HG03565 (cell line): ENCODE measurements at regions not wholly inside any gene's neighbourhood (a gene's known extent, or its start where the extent isn't known, plus 50 kb on each side); places are given as distances from the start of the nearest gene placed in this dataset.
"Not testable (repeated sequence)": the region's sequence is repeated elsewhere in the genome, so short reads cannot be mapped to it uniquely, and the experiment has no call there.

Experiments
- ATAC-seq: cut with Tn5 transposase; IDR thresholded peaks from one replicate; pipeline ENCODE4 v1.9.1; 2021; ENCODE audit warnings: mild to moderate bottlenecking, moderate library complexity; ENCODE audit not compliant: unreplicated experiment

DNA sequence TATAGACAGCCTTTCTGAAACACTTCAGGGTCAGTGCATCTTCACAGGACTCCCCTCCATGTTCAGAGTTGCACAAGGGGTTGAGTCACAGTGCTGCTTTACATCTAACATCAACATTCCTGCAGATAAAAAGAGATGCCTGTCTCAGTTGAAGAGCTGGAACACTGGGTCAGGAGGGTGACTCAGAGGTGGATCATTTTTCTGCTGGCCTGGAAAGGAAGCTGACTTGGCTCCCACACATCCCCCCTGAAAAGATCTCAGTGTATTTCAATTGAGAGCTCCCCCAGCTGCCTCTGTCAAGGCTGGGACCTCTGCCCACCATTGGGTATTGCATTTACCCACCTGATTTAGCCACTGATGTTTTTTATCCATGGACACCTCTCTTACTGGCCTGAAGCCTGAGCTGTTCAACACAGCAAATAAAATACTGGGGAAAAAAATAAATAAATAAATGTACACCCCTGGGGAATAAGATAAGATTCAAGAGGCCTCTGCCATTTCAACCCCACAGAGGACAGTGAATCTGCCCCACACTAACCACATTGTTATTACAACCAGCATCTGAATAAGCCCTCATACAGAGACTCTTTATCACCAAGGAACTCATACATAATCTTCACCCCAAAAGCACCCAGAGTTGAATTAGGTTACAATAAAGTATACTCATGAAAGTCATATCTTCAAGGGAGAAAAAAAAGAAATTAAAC is 716.4 kb downstream of the SEMA5A start:
- ATAC-seq: no peak

DNA sequence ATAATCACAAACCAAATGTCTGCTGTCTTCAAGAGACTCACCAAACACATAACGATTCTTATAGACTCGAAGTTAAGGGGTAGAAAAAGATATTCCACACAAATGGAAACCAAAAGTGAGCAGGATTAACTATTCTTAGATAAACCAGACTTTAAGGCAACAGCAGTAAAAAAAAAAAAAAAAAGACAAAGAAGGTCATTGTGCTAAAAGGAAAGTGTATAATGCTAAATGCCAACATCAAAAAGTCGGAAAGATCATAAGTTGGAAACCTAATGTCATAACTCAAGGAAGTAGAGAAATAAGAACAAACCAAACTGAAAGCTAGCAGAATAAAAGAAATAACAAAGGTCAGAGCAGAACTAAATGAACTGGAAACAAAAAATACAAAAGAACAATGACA is 714.6 kb downstream of the SEMA5A start:
- no peak for ATAC-seq

DNA sequence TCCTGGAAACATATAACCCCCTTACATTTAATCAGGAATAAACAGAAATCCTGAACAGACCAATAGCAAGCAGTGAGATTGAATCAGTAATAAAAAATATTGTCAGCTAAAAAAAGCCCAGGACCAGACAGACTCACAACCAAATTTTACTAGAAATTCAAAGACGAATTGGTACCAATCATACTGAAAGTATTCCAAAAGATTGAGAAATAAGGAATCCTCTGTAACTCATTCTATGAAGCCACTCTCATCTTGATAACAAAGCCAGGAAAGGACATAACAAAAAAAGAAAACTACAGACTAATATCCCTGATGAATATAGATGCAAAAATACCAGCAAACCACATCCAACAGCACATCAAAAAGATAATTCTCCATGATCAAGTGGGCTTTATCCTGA is 714.0 kb downstream of the SEMA5A start:
- no peak for ATAC-seq

DNA sequence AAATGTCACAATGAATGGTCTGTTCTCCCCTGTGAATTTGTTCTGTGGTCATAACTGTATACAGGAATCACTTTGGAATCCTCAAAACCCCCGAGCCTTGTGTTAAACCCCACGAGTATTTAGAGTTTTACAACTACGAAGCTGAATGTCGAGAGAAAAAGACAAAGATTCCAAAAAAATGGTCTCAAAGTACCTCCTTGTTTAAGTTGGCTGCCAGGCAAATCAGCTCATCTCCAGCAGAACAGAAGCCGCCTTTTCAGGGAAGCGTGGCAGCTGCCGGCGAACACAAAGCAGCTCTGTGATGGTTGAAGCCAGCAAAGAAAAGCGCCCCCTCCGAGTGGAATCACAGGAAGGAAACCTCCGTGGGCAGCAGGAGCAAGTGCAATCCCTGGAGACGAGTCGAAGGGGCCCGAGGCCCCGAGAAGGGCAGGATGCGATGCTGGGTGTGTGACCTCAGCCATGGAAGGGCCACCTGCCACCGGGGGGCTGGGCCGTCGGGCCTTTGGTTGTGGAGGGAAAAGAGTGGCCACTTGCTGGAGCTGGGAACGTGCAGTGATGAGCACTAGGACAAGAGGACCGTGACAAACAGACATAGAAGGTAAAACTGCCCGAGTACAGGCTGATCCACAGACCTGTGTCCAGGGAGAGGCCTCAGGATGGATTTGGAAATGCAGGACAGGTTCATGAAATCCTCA is 706.4 kb downstream of the SEMA5A start:
- ATAC-seq: no peak

DNA sequence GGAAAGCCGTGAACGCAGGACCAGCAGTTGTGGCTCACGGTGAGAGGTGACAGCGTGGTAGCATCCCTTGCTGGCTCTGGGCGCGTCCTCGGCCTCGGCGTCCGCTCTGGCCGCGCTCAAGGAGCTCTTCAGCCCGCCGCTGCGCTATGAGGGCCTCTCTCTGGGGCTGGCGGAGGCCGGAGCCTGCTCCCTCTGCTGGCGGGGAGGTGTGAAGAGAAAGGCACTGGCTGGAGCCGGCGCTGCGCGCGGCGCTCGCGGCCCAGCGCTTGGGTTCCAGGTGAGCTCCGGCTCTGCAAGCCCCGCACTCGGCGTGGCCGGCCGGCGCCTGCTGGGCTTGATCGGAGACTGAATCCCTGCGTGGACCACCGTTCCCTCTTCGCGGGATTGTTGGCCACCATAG is 705.6 kb downstream of the SEMA5A start:
- ATAC-seq: no peak

DNA sequence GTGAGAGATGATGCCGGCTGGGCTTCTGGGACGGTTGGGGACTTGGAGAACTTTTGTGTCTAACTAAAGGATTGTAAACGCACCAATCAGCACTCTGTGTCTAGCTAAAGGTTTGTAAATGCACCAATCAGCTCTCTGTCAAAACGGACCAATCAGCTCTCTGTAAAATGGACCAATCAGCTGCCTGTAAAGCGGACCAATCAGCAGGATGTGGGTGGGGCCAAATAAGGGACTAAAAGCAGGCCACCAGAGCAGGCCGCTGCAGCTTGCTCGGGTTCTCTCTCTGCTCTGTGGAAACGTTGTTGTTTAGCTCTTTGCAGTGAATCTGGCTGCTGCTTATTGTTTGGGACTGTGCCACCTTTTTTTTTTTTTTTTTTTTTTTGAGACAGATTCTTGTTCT is 705.1 kb downstream of the SEMA5A start:
- ATAC-seq: not testable (repeated sequence)

DNA sequence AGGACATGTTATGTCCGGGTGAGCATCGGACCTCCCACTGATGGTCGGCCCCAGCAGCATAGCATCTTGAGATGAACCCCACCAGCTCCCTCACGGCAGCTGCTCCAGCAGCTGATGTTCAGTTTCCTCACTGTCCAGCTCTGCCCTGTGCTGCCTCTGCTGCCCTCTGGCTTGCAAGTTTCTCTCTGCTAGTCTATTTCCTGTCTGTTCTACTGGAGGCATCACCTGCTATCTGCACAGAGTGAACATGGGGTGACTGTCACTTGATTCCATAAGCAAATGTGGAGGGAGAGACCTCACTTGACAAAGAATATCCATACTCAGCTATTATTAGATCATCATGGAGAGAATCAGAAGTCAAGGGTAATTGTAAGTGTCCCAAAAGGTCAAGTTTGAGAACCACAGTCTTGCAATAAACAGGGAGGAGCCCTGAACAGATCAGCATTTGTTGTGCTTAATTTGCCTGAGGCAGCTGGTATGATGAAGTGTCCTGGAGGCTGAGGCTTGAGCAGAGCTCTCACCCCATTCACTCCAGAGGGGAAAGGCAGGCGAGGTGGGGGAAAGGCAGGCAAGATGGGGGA is 702.8 kb downstream of the SEMA5A start:
- no peak for ATAC-seq

DNA sequence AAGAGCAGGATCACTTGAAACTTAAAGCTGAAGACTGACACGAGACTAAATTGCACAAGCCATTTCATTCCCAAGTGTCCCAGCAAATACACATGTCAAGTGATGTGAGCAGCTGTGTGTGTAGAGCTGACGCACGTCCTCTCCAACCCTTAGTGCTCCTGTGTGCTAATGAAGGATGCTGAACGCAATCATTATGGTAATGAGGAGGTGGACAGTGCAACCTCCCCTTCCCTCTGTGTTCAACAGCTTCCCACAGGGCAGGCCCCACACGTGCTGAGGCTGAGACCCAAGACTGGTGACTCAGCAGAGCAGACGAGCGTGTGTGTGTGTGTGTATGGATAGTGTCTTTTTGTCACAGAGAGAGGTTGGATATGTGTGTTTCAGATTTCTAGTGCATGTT is 702.1 kb downstream of the SEMA5A start:
- no peak for ATAC-seq

DNA sequence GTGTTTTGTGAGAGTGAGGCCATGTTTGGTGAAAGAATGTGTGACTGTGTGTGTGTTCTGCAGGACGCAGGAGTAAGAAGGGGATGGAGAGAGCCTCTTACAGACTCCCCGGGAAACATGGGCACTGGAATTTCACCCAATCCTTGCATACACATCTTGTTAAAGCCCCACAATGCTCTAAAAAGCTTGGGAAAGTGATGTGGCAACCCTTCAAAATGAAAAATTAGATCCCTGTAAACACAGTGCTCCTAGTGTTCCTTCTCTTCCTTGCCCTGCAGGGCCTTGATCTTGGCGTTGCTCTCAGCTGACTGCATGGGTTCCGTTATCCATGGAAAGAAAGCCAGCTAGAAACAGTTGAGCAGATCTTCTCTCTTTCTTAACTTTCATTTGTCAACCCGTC is 701.7 kb downstream of the SEMA5A start:
- no peak for ATAC-seq

DNA sequence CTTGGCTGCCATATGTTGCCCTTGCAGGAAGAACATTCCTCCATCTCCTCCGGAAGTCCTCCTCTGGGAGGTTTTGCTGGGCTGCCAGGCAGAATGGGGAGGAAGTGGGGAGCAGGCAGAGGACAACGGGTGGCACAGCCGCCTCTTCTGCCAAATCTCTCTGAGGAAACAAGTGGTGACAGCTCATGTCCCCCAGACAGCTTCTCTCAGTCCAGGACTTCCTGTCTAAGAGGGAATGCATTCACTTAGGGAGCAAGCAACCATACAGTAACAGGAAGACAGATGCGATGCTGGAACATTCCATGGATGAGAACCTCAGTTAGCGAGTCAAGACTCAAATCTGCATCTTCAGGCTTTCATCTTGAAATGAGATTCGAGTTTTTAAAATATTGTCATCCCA is 701.0 kb downstream of the SEMA5A start:
- ATAC-seq: no peak

DNA sequence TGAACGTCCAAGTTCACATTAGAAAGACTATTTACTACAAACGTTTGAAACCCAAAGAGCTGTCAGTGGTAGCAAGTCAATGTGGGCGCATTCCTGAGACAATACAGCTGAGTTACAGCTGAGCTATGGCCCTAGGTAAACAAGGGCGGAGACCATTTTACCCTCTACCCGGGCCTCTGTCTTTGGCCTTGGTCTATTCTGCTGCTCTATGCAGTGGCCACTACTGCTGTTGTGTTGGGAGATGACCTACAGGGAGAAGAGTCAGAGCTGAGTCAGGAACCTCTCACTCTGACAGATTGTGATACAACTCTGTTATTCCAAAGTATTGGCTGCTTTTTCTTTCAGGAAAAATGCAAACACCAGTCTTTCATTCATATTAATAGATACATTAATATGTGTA is 700.6 kb downstream of the SEMA5A start:
- ATAC-seq: no peak

DNA sequence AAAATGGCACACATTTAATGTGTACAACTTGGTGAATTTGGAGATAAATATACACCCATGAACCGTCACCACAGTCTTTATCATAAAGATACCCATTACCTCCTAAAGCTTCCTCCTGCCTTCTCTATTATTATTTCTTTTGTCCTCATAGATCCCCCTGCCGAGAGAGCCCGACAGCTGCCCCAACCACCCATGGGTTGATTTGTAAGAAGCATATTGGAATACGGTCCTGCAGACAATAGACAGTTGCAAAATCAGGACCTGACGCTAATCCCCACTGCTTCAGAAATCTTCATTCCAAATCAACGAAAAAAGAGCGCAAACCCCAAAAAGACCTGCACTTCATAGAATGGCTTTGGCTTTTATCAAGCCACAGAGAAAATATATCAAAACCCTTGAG is 697.5 kb downstream of the SEMA5A start:
- ATAC-seq: no peak

DNA sequence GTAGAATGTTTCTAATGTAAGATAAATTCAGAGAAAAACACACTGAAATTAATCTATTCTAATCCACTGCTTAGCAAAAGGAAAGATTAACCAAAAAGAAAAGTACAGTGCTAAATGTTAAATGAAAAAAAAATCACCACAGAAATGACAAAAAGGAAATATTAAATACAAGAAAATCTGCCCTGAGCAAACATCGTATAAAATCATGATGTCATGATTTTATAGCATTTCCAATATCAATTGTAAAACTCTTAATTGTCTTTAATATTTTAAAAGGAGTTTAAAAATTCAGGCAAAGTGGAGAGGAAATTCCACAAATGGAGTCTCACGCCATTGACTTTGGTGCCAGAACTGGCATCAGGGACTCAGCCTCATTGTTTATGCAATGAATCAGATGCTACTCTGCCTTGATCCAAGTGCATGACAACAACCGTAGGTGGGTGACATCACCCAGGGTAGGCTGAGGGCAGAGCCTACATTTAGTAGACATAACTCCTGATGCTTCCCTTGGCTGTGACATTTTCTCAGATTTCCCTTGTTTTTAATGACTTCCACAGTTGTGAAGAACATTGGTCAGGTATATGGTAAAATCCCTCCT is 696.8 kb downstream of the SEMA5A start:
- ATAC-seq: no peak

DNA sequence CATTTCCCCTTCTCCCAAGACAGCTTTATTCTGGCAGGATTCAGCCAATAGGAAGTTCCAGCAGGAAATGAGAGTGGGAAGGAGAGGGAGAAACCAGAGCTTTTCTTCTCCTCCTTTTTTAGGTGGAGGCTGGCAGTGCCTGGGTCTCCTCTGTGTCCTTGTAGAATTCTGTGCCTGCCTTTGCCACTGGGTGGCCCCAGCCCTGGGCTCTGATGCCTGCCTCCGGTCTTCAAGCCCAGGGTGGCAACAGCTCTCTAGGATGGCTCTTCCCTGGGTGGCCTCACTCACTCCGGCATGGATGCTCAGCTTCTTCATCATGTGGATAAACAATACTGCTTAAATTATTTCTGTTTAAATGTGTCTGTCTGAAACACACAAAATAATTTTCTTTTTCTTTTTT is 694.8 kb downstream of the SEMA5A start:
- no peak for ATAC-seq

DNA sequence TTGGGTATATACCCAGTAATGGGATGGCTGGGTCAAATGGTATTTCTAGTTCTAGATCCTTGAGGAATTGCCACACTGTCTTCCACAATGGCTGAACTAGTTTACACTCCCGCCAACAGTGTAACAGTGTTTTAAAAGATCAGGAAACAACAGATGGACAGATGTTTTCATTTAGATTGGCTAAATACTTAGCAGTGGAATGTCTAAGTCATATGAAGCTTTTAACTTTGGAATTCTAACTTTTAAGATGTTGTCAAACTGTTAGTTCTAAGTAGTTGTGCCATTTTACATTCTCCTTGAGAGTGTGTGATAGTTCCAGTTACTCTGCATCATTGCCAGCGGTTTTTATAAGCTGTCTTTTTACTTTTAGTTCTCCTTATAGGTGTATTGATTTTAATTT is 688.8 kb downstream of the SEMA5A start:
- no peak for ATAC-seq

DNA sequence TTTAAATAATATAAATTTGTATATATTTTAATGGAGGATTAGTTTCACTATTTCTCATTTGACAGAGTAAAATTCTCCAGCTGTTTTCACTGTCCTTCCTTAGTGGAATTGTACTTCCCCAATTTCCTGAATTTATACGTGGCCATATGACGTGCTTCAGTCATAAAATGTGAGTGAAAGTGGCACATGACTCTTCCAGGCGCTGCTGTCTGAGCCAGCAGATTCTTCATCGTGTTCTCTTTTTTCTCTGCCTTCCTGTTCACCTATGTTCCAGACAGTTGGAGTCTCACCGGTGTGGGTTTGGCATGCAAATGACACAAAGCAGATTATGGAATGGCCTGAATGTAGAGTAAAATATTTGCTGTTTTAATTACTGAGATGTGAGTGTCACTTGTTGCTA is 684.1 kb downstream of the SEMA5A start:
- no peak for ATAC-seq

DNA sequence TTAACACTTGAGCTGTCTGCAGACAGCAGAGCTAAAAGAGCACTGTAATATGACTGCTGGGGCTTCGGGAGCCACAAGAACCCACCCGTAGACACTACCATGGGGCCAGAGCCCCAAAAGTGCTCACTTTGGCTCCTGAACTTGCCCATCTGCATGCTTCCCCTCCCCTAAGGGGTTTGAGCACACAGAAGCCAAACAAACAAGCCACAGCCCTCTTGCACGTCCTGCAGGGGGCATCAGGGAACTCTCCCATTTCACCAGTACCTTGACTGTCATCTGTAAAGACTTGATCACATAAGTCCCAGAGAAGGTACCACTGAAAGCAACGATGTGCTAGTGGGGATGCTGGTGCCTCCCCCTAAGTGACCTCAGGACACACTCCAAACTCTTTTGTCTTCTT is 681.8 kb downstream of the SEMA5A start:
- ATAC-seq: no peak

DNA sequence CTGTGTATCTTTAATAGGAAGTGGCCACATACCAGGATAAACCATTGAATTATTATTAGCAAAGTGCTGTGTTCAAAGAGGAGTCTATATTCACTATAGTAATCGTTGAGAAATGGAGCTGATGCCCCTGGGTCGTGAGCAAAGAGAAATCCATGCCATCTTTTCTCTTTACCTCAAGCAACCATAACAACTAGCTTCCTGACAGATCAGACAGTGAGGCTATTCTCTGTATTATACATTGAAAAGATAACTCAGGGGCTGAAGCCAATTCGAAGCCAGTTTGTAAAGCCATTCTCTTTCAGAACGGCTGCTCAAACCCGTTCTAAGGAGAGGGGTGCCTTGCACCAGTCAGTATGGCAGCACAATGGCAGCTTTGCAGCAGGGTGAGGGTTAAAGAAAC is 680.6 kb downstream of the SEMA5A start:
- ATAC-seq: no peak

DNA sequence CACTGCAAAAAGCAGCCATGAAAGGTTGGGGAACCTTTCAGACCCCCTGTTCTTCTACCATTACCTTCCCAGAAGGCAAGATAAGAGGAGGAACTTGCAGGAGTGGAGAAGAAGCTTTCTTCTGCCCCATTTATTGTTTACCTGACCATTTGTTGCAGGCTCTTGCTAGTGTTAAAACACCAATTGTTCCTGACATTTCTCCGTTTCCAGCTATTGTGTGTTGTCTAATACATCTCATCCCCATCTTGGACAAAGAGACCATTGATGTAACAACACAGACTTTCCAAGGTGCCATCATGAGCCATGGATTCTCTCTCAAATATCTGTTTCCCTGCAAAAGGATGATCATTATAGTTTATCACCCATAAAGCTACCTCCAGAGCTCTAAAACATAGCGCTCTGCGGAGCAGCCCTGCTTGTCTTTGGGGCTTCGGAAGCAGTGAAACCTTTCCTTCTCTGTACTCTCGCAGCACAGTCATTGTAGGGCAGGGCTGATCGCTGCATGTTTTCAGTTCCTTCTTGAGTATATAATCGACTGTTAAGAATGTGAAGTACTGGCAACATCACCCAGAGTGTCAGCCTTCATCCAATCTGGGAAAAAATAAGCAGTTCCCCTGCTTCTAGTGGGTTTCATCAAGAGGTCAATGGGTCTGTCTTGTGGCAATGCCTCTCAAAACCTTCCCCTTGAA is 680.0 kb downstream of the SEMA5A start:
- no peak for ATAC-seq

DNA sequence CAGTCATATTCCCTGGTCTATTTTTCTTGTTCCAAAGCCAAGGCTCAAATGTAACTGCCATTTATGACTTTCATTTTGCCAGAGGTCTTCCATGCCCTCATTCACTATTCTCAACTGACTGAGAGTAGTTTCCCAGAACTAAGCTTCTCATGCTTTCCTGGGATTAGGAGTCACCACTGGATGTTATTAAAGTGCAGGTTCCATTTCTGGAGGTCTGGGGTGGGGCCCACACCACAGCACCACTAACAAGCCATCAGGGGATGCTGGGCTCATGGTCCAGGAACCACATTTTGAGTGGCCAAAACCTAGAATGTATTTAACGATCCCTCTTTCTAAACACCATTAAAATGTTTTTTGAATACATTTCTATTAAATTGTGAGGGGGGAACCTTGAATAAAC is 677.6 kb downstream of the SEMA5A start:
- ATAC-seq: no peak

DNA sequence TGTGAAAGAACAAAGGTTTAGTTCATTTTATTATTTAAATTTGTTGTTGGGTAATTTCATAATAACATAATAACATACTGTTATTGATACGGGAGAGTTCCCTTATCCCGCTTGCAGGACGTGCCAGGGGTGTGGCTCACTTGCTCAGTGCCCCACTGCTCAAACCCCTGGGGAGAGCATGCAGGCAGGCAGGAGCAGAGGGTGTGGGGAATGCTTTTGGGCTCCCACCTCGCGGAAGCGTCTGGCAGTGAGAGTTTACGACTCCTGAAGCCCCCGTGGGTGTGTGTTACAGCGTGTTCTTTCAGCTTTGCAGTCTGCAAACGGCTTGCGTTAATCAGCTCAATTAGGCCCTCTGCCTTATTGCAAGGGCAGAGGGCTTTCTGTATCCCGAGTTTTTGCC is 675.9 kb downstream of the SEMA5A start:
- no peak for ATAC-seq
